ENCODE measurements at regions not wholly inside any gene's neighbourhood (a gene's known extent, or its start where the extent isn't known, plus 50 kb on each side); places are given as distances from the start of the nearest gene placed in this dataset.

GRCh38 chr10:16192337-16192736 is 244.5 kb upstream of the PTER start:
- TF ChIP-seq BHLHE40 (IDR thresholded peaks at IDR 0.05; ENCODE audit: borderline replicate concordance) (no peak), FOXK2 (IDR thresholded peaks at IDR 0.05) (no peak), TARDBP (IDR thresholded peaks at IDR 0.05) (no peak), FOXA1 (IDR thresholded peaks at IDR 0.05) (no peak), NFRKB (IDR thresholded peaks at IDR 0.05) (no peak), PKNOX1 (IDR thresholded peaks at IDR 0.05) (no peak), LEF1 (IDR thresholded peaks at IDR 0.05; ENCODE audit: borderline replicate concordance) (no peak), ARNT (IDR thresholded peaks at IDR 0.05) (no peak), ELF4 (IDR thresholded peaks at IDR 0.05) (no peak)

Data from HEK293T (cell line).